GM10248 (cell line): ENCODE measurements at regions not wholly inside any gene's neighbourhood (a gene's known extent, or its start where the extent isn't known, plus 50 kb on each side); places are given as distances from the start of the nearest gene placed in this dataset.

Experiments used
- CTCF ChIA-PET: fragments of 300-600 bp; sonication (Branson Sonifier 250); formaldehyde crosslinking; extraction: SDS; loops from one replicate; lab custom pipeline; 2021; ENCODE audit warnings: antibody characterized with exemption; lab: Yijun Ruan, JAX
- POLR2A ChIA-PET: fragments of 350-650 bp; sonication (Branson Sonifier 250); formaldehyde crosslinking; extraction: SDS; loops from one replicate; lab custom pipeline; 2020; ENCODE audit warnings: antibody characterized with exemption; lab: Yijun Ruan, JAX
- DNase-seq: peaks from one replicate; pipeline ENCODE4 v3.0.0; 2012; ENCODE audit errors: extremely low spot score
- TF ChIP-seq, protein P1 (sequence below): IDR thresholded peaks from 2 replicates; pipeline ENCODE4 v1.5.1; 2012; ENCODE audit warnings: mild to moderate bottlenecking, low read depth; ENCODE audit errors: extremely low read depth, missing control alignments, control extremely low read depth

DNA sequence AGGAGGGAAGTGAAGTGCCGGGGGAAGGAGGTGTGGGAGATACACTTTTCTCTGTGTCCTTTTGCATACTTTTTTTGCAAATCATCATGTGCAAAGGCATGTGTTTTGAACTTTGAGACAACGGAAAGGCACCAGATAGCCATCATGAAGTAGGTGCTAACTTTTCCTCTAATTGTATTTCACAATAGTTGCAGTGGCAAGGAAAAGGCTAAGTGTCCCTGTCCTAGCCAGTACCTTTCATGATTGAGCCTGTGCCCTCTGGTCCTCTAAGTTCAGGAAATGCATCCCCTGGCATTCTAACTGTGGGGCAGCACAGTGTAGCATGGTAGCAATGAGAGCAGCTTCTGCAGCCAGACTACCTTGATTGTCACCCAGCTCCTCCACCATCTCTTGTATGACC is 186.2 kb downstream of the ADSS2 start:
- TF ChIP-seq, protein P1, sequence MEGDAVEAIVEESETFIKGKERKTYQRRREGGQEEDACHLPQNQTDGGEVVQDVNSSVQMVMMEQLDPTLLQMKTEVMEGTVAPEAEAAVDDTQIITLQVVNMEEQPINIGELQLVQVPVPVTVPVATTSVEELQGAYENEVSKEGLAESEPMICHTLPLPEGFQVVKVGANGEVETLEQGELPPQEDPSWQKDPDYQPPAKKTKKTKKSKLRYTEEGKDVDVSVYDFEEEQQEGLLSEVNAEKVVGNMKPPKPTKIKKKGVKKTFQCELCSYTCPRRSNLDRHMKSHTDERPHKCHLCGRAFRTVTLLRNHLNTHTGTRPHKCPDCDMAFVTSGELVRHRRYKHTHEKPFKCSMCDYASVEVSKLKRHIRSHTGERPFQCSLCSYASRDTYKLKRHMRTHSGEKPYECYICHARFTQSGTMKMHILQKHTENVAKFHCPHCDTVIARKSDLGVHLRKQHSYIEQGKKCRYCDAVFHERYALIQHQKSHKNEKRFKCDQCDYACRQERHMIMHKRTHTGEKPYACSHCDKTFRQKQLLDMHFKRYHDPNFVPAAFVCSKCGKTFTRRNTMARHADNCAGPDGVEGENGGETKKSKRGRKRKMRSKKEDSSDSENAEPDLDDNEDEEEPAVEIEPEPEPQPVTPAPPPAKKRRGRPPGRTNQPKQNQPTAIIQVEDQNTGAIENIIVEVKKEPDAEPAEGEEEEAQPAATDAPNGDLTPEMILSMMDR: no peak
- DNase-seq: no peak
- ChIA-PET POLR2A (no interaction called here), CTCF (interaction anchor here (1.0 to 1.8 kb wide), 4 partner anchors 9 to 922 kb away, joined by 3 to 5 read pairs (median 3); no protein-coding TSS in a partner anchor)

- DNase-seq: no peak
- ChIA-PET POLR2A (no interaction called here), CTCF (interaction anchor here (1.3 kb wide), 1 partner anchor 254 kb away, joined by 3 read pairs; no protein-coding TSS in a partner anchor)
- TF ChIP-seq, protein P1: no peak
These were observed 182.5 kb downstream of the ADSS2 start for GRCh38 chr1:244269169-244269568.

DNA sequence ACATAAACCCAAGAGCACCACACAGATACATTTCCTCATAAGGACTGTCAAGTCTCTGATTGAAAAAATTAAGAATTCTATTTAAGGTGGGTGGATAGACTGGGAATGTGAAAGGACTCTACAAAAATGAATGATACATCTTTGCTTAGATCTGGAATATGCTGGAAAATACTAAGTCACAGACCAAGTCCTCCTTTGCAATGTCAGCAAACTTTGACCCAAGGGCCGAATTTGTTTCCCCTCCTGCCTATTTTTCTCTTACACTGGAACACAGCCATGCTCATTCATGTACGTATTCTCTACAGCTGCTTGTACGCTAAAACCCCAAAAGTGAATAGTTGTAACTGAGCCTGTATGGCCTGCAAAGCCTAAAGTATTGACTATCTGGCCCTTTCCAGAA is 180.7 kb downstream of the ADSS2 start:
- CTCF ChIA-PET: interaction anchor here (0.9 to 3.7 kb wide), 5 partner anchors 9 to 928 kb away, joined by 3 to 23 read pairs (median 4); no protein-coding TSS in a partner anchor
- DNase-seq: no peak
- POLR2A ChIA-PET: no interaction called here
- TF ChIP-seq, protein P1: no peak

DNA sequence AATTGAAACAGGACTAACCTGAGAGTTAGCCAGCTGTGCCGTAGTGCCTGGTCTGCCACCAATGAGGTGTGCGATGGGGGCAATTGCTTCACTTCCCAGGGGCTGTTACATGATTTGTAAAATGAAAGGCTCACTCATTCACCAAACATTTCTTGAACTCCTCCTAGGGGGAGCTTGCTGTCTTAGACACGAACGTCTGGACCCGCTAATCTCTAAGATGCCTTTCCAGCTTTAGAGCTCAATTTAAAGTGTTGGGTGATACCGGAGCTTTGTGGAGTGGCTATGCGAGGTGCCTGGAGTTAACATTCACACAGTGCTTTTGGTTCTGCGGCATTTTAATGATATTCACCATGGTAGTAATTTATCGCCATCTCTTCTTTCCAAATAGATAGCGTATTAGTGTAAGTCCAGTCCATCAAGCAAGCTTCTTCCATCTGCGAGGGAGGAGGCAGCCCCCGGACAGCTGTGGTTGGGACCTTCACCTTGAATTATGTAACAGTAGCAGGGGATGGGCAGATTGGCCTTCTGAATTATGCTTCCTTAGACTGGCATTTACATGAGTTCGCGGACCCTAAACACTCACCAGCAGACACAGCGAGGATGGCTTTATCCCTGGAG is 179.9 kb downstream of the ADSS2 start:
- no peak for DNase-seq
- TF ChIP-seq, protein P1: no peak
- CTCF ChIA-PET: interaction anchor here (0.8 to 3.7 kb wide), 13 partner anchors 9 to 1818 kb away, joined by 3 to 23 read pairs (median 3); no protein-coding TSS in a partner anchor
- POLR2A ChIA-PET: no interaction called here

DNA sequence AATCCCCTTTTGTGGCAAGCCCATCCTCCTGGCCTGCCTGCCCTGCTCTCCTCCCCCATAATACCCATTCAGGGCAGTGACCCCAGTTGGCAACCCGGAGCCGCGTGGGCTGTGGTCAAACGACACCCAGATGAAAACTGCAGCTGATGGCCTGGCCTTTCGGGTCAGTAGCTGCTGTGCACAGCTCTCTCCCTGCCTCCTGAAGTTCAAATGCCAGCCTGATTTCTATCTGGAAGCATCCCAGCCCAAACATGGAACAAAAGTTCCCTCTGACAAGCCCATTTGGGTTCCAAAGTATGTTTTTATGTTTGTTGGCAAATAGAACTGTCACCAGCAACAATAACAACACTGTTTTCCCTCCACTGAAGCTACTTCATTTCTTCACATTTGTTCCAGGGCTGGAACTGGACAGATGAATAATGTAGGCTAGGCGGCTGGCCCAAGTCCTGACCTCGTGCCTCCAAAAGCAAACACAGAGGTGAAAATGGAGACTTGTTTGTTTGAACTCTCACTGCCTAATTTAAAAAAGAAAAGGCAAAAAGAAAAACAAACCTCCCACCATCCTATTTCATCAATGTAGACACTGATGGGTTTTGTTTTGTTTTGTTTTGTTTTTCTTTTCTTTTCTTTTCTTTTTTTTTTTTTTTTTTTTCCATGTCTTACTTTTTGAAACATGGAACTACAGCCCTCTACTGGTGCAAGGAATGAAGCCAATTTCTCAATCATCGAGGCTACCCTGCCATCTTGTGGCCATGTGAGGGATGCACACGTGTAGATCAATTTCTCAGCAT is 179.0 kb downstream of the ADSS2 start:
- CTCF ChIA-PET: interaction anchor here (0.8 to 3.7 kb wide), 17 partner anchors 10 to 1819 kb away, joined by 3 to 23 read pairs (median 3); no protein-coding TSS in a partner anchor
- POLR2A ChIA-PET: no interaction called here
- TF ChIP-seq, protein P1: peak; percentile 97
- peak; percentile 76 for DNase-seq

DNA sequence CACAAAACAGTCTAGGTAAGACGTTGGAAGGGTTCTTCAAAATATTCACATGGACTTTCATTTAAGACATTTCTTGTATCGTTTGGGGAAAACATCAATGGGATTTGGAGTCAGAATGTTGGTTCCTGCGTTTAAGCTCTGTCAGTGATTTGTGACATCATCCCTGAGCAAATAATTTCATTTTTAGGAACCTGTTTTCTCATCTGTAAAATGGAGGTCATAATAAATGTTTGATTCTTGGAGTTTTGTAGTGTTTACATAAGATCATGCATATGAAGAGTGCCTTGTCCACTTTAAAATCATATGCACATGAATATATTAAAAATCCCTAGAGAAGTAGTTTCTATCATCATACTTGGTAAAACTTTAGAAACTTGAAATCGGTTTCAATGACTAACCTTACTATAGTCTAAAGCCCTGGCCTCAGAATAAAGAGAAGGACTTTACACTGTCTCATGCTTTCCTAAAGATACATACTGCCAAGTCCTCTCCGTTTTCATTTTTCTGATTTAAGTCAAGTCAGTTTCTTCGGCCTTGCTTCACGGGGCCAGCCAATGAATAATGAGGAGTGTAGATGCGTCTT is 178.4 kb downstream of the ADSS2 start:
- POLR2A ChIA-PET: no interaction called here
- TF ChIP-seq, protein P1: no peak
- CTCF ChIA-PET: interaction anchor here (1.0 to 3.7 kb wide), 7 partner anchors 10 to 936 kb away, joined by 3 to 23 read pairs (median 4); no protein-coding TSS in a partner anchor
- no peak for DNase-seq
